Hepatocyte (in vitro differentiated cells): ENCODE measurements at regions not wholly inside any gene's neighbourhood (a gene's known extent, or its start where the extent isn't known, plus 50 kb on each side); places are given as distances from the start of the nearest gene placed in this dataset.
"Not testable (repeated sequence)": the region's sequence is repeated elsewhere in the genome, so short reads cannot be mapped to it uniquely, and the experiment has no call there.

ENCODE experiments used
- DNase-seq: peaks from one replicate; pipeline ENCODE4 v3.0.0-alpha.2; 2016; ENCODE audit warnings: low spot score
- H2AFZ ChIP-seq: fragments of 200-600 bp; sonication (generic); 2 replicates; pipeline ENCODE4 v1.6.0; 2016; ENCODE audit warnings: antibody characterized with exemption, mild to moderate bottlenecking
- H3K27ac ChIP-seq: fragments of 200-600 bp; sonication (generic); 2 replicates; pipeline ENCODE4 v1.5.1; 2016; ENCODE audit warnings: mild to moderate bottlenecking
- H3K27me3 ChIP-seq: fragments of 200-600 bp; sonication (generic); 2 replicates; pipeline ENCODE4 v1.6.1; 2016
- H3K36me3 ChIP-seq: fragments of 200-600 bp; sonication (generic); replicated peaks from 2 replicates; pipeline ENCODE4 v1.5.1; 2016; ENCODE audit warnings: low read depth; ENCODE audit not compliant: insufficient read depth
- H3K4me1 ChIP-seq: fragments of 200-600 bp; sonication (generic); 2 replicates; pipeline ENCODE4 v1.5.1; 2016; ENCODE audit warnings: mild to moderate bottlenecking, moderate library complexity; ENCODE audit not compliant: insufficient read depth
- H3K4me2 ChIP-seq: fragments of 200-600 bp; sonication (generic); 2 replicates; pipeline ENCODE4 v1.6.0; 2016
- H3K4me3 ChIP-seq: fragments of 200-600 bp; sonication (generic); 2 replicates; pipeline ENCODE4 v1.5.1; 2016; ENCODE audit warnings: mild to moderate bottlenecking
- H3K79me2 ChIP-seq: fragments of 200-600 bp; sonication (generic); 2 replicates; pipeline ENCODE4 v1.6.0; 2017; ENCODE audit warnings: mild to moderate bottlenecking
- H3K9me2 ChIP-seq: fragments of 200-600 bp; sonication (generic); replicated peaks from 2 replicates; pipeline ENCODE4 v1.6.0; 2017; ENCODE audit warnings: mild to moderate bottlenecking; ENCODE audit not compliant: insufficient read depth
- H3K9me3 ChIP-seq: fragments of 200-600 bp; sonication (generic); 2 replicates; pipeline ENCODE4 v1.5.1; 2016; ENCODE audit warnings: low read depth, mild to moderate bottlenecking
- H4K20me1 ChIP-seq: fragments of 200-600 bp; sonication (generic); 2 replicates; pipeline ENCODE4 v1.6.0; 2016; ENCODE audit warnings: mild to moderate bottlenecking; ENCODE audit not compliant: insufficient read depth, poor library complexity, severe bottlenecking
- CTCF ChIP-seq: fragments of 200-600 bp; sonication (generic); IDR thresholded peaks from 2 replicates; pipeline ENCODE4 v1.5.1; 2016; ENCODE audit warnings: antibody characterized with exemption, mild to moderate bottlenecking; ENCODE audit not compliant: poor library complexity
- EZH2 ChIP-seq: fragments of 200-600 bp; sonication (generic); IDR thresholded peaks from 2 replicates; pipeline ENCODE4 v1.6.1; 2016; ENCODE audit warnings: antibody characterized with exemption, mild to moderate bottlenecking, borderline replicate concordance
- EZH2phosphoT487 ChIP-seq: fragments of 200-600 bp; sonication (generic); IDR thresholded peaks from one replicate; pipeline ENCODE4 v1.6.1; 2018; ENCODE audit warnings: antibody characterized with exemption, mild to moderate bottlenecking, low read depth, moderate library complexity; ENCODE audit not compliant: unreplicated experiment, severe bottlenecking
- WGBS: methylation state at CpG from one replicate; pipeline ENCODE4 v1.1.6; 2016; ENCODE audit warnings: low lambda C conversion rate; ENCODE audit errors: missing lambda C conversion rate; 5-methylcytosine and 5-hydroxymethylcytosine counted together

- Histone ChIP-seq H2AFZ (no peak overlapping the region), H3K4me1 (no peaks in the 10 kb centered on the region), H3K27ac (no peak overlapping the region), H3K36me3 (no peaks in the 10 kb centered on the region), H4K20me1 (no peaks in the 10 kb centered on the region), H3K27me3 (no peaks in the 10 kb centered on the region), H3K9me2 (no peaks in the 10 kb centered on the region), H3K4me3 (no peak overlapping the region), H3K4me2 (no peak overlapping the region), H3K79me2 (no peaks in the 10 kb centered on the region), H3K9me3 (no peaks in the 10 kb centered on the region)
- TF ChIP-seq EZH2phosphoT487 = peak; percentile 34
- no peak for TF ChIP-seq EZH2
- WGBS = 56% methylated on average over 4 of the region's 4 CpGs
- no peak for DNase-seq
These were observed 67.1 kb downstream of the OTUD1 start for GRCh38 chr10:23505797-23506465.

- Histone ChIP-seq H3K4me1 (no peaks in the 10 kb centered on the region), H2AFZ (no peak overlapping the region), H4K20me1 (no peaks in the 10 kb centered on the region), H3K27me3 (peaks cover 5% of the 10 kb centered on the region), H3K4me2 (no peak overlapping the region), H3K9me3 (no peaks in the 10 kb centered on the region), H3K9me2 (no peaks in the 10 kb centered on the region), H3K4me3 (no peak overlapping the region), H3K36me3 (no peaks in the 10 kb centered on the region), H3K27ac (no peak overlapping the region), H3K79me2 (no peaks in the 10 kb centered on the region)
- WGBS = 85% methylated on average over 10 of the region's 10 CpGs
- peak; percentile 15 for DNase-seq
- no peak for TF ChIP-seq EZH2
- no peak for TF ChIP-seq CTCF
- no peak for TF ChIP-seq EZH2phosphoT487
These were observed 73.6 kb downstream of the OTUD1 start for GRCh38 chr10:23512355-23513058.

- H3K27me3 ChIP-seq, H3K9me3 ChIP-seq, H4K20me1 ChIP-seq, H2AFZ ChIP-seq, H3K27ac ChIP-seq, H3K4me2 ChIP-seq, DNase-seq, H3K9me2 ChIP-seq, H3K4me3 ChIP-seq, H3K79me2 ChIP-seq, H3K4me1 ChIP-seq, H3K36me3 ChIP-seq: not testable (repeated sequence)
- WGBS = 81% methylated on average over 7 of the region's 7 CpGs
These were observed 74.7 kb downstream of the OTUD1 start for GRCh38 chr10:23513621-23514020.

GRCh38 chr10:23514321-23514720 is 75.4 kb downstream of the OTUD1 start:
- TF ChIP-seq EZH2 (no peak), EZH2phosphoT487 (no peak), CTCF (no peak)
- Histone ChIP-seq H3K27me3 (peaks cover 7% of the 10 kb centered on the region), H2AFZ (no peak overlapping the region), H3K4me3 (no peak overlapping the region), H3K4me1 (no peaks in the 10 kb centered on the region), H3K9me3 (no peaks in the 10 kb centered on the region), H3K36me3 (no peaks in the 10 kb centered on the region), H4K20me1 (no peaks in the 10 kb centered on the region), H3K4me2 (no peak overlapping the region), H3K27ac (no peak overlapping the region), H3K79me2 (no peaks in the 10 kb centered on the region), H3K9me2 (no peaks in the 10 kb centered on the region)
- DNase-seq = no peak
- WGBS = 70% methylated on average over 4 of the region's 4 CpGs
